Fibroblast of mammary gland (primary cell): ENCODE measurements at regions not wholly inside any gene's neighbourhood (a gene's known extent, or its start where the extent isn't known, plus 50 kb on each side); places are given as distances from the start of the nearest gene placed in this dataset.

ENCODE experiments used
- DNase-seq: peaks from one replicate; pipeline ENCODE4 v3.0.0-alpha.2; 2010; ENCODE audit warnings: low read depth
- H3K4me3 ChIP-seq: 2 replicates; pipeline ENCODE4 v1.5.1; 2011; ENCODE audit warnings: low read depth, mild to moderate bottlenecking, low read length, moderate library complexity; ENCODE audit not compliant: control insufficient read depth
- TF ChIP-seq, protein P1 (sequence below): conservative IDR thresholded peaks from 2 replicates; pipeline ENCODE4 v1.5.1; 2011; ENCODE audit warnings: low read depth, low read length, inconsistent platforms; ENCODE audit not compliant: control insufficient read depth, insufficient read depth

DNA sequence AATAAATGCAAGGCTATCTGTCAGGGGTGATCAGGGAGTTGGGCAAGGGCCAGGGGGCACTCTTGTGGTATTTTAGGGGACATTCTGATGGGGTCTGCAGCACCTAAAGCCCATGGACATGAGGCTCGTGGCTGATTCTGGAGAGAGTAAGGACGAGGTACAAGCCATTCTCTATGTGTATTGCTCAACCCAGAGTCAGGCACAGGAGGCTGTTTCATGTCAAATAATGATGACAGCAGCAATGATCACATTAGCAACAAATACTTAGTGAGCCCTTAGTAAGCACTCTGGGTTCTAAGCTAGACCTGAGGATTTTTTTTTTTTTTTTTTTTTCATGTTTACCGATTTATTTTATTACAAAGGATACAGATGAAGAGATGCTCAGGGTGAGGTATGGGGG lies 83.5 kb upstream of the THY1 start:
- no peak overlapping the region for H3K4me3 ChIP-seq
- TF ChIP-seq, protein P1, sequence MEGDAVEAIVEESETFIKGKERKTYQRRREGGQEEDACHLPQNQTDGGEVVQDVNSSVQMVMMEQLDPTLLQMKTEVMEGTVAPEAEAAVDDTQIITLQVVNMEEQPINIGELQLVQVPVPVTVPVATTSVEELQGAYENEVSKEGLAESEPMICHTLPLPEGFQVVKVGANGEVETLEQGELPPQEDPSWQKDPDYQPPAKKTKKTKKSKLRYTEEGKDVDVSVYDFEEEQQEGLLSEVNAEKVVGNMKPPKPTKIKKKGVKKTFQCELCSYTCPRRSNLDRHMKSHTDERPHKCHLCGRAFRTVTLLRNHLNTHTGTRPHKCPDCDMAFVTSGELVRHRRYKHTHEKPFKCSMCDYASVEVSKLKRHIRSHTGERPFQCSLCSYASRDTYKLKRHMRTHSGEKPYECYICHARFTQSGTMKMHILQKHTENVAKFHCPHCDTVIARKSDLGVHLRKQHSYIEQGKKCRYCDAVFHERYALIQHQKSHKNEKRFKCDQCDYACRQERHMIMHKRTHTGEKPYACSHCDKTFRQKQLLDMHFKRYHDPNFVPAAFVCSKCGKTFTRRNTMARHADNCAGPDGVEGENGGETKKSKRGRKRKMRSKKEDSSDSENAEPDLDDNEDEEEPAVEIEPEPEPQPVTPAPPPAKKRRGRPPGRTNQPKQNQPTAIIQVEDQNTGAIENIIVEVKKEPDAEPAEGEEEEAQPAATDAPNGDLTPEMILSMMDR = no peak
- DNase-seq = peak; percentile 28

DNA sequence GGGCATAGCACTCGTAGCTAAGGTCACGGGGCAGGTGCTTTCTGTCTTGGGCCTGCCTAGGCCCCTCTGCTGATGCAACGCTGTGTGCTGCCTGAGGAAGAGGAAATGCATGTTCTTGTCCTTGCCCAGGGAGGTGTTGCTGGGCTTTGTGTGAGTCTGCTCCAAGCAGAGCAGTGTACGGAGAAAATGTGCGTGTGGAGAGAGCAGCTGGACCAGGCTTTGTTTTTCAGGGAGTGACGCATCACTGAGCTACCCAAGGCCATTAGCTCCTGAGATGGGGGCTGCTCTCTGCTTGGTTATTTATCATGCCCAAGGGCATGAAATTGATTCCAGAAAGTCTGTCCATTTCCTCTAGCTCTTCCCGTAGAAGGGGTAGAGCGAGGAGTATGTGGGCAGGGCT lies 82.9 kb upstream of the THY1 start:
- DNase-seq = no peak
- no peak overlapping the region for H3K4me3 ChIP-seq
- TF ChIP-seq, protein P1 = no peak

DNA sequence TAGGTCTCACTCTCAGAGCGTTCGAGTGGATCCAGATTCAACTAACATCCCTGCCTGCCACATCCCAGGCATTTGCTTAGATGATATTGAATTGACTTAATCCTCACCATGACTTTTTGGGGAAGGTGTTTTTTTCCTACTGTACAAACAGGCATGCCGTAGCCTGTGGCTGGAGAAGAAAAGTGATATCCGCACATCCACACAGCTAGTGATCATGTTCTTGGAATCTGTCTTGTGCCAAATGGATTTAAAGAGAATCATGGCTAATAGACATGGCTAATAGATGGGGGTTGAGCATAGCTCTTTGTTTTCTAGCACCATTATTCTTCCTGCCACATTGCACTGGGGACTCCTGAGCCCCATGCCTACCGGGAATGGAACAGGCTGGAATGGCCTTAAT lies 82.1 kb upstream of the THY1 start:
- no peak overlapping the region for H3K4me3 ChIP-seq
- no peak for DNase-seq
- TF ChIP-seq, protein P1 = no peak

DNA sequence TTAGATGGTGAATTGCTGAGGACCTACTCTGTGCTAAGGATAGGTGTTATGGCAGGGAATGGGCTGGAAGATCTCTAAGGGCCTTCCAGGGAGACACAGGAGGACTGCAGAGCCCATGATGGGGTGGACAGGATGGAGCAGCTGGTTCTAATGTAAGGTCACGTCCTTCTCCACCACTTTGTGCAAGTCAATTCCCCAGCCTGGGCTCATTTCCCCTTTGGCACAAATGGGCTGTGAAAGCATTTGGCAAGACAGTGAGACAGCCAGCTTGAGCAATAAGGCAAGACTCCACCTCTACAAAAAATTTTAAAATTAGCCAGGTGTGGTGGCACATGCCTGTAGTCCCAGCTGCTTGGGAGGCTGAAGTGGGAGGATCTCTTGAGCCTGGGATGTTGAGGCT lies 81.4 kb upstream of the THY1 start:
- TF ChIP-seq, protein P1 = no peak
- no peak for DNase-seq

DNA sequence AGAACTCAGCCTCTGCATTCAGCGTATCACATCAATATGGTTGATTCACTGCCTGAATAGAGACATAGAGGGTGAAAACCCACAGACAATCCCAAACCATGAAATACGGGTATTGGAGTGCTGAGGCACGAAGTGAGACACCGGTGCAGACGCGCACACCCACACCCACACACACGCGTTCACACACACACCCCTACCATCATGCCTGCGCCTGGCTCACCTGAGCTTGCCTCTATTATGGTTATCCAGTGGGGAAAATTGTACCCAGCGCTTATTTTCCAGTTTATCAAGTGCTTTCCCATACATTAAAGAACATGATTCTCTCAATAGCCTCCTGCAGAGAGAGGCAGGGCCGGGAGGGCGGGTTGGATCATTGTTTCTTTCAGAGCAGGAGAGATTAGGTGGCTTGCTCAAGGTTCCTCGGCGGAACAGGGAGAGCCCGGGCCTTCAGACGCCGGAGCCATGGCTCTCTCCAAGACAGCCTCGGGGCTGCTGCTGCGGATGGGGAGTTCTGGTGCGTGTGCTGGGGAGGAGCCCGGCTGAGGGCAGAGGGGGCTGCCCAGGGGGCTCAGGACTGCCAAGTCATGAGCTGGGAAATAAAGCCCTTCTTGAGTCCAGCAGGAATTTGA lies 78.9 kb upstream of the THY1 start:
- no peak for DNase-seq
- no peak overlapping the region for H3K4me3 ChIP-seq
- TF ChIP-seq, protein P1 = no peak

More for the DNA sequence above, 81.4 kb upstream of the THY1 start:
- no peak overlapping the region for H3K4me3 ChIP-seq

DNA sequence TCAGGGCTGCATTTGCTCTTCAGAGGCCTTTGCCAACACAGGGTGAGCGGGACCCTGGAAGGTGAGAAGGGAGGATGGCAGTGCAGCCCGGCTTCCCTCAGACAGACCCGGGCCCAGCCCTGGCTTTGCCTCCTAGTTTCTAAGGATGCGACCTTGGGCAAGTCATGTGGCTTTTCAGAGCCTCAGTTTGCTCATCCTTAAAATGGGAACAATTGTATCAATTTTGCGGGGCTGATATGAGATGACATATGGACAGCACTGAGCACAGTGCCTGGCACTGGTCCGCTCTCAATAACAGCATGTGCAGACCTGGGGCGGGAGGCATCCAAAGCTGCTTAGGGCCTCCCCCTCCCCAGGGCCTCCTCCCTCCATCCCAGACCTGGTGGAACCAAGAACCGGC lies 74.7 kb upstream of the THY1 start:
- no peak overlapping the region for H3K4me3 ChIP-seq
- no peak for DNase-seq
- TF ChIP-seq, protein P1 = no peak

DNA sequence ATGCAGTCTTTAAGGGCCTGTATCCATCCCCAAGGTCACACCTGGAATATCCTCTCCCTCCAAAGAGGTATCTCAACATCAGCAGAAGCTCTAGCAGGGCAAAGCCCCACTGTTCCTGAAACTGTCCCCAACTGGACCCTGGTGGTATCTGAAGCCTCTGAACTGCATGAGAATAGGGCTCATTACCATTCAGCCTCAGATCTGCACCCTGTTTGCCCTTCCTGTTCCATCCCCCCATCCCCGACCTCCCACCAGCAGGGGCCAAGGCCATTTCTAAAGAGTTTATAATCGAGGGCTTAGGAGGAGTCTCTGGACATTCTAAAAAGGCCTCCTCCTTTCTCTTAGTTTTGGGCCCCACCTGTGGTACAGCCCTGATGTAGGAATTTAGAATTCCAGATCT lies 74.0 kb upstream of the THY1 start:
- no peak for DNase-seq
- H3K4me3 ChIP-seq = no peak overlapping the region
- TF ChIP-seq, protein P1 = no peak
